DMS114 treated with DMSO at 0.1 percent for 48 hours (cell line): ENCODE measurements at regions not wholly inside any gene's neighbourhood (a gene's known extent, or its start where the extent isn't known, plus 50 kb on each side); places are given as distances from the start of the nearest gene placed in this dataset.

Experiments used
- DNase-seq: peaks from one replicate; lab custom pipeline; 2025; ENCODE audit not compliant: unreplicated experiment; lab: John Stamatoyannopoulos, UW

DNA sequence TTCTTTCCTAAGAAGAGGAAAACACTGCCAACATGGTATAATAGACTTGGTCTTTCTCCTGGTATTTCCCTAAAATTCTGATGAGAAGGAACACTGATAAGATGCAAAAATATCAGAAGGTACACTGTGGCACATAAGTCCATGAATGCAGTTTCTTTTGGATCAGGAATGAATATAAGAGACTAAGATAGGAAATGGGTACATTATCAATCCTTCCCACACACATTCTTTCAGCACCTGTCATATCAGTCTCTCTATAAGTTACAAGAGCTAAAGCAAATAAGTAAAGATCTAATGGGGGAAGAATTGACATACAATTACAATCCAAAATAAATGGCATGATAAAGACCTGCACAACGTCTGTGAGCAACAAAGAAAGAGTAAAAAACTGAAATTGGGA is 1101.0 kb downstream of the ROBO2 start:
- no peak for DNase-seq

DNA sequence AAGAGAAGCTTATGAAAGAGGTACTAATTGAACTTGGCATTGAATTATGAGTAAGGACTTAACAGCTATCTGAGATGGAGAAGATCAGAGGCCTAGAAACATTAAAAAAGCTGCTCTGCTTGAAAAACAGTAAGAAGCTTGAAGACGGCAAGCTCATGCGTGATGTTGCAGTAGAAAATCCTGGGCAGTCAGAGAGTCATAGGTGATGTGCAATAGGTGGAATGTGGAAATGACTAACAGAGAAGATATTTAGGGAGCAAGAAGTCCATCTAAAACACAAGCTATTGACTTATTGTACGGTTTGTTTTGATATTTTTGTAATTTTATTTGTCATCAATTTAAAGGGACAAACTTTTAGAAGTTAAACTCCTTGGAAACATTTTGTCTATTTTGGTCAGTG is 1101.4 kb downstream of the ROBO2 start:
- DNase-seq, result no peak

DNA sequence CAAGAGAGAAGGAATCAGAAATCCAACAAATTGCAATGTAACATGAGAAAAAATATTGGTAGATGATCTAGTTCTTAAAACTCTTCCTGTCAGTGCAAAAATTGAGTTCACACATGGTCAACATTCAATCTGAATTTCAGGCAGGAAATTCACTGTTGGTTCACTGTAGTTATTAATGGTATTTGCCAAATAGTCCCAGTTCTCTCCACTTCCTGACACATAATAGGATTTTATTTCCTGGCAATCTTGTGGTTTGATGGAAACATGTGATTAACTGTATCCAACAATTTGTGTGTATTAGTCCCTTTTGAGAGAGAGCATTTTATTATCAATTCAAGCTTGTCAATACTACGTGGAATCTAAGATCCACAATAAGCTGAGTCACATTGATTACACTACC is 1103.1 kb downstream of the ROBO2 start:
- no peak for DNase-seq

DNA sequence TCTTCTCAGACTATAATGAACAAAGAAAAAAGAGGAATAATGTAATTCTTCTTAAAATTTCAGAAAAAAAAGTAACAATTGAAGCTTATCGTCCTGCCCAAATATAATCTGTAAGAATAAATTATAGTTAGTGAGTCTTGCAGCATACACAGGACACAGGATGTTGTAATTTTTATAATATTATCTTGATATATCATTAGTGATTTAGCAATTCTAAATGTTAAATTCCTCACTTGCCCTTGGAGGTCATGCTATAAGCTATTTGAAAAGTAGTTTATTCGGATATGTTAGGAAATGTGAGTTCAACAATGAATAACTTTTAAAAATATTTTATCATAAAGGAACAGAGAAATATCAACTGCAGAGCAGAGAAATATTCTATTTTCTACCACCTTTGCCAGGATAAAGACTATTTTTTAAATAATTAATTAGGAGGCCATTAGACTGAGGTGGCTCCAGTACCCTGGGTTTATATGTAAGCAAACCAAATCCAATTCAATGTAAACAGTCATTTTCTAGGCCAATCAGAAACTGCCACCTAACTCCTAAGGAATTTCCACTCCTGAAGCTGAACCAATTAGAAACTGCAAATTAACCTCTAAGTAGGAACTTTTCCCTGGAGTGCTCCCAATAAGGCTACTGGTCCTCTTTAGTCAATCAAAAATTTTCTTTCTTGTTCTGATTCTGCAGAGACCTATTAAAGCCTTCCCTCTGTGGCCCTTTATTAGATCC is 1109.3 kb downstream of the ROBO2 start:
- DNase-seq, result no peak

DNA sequence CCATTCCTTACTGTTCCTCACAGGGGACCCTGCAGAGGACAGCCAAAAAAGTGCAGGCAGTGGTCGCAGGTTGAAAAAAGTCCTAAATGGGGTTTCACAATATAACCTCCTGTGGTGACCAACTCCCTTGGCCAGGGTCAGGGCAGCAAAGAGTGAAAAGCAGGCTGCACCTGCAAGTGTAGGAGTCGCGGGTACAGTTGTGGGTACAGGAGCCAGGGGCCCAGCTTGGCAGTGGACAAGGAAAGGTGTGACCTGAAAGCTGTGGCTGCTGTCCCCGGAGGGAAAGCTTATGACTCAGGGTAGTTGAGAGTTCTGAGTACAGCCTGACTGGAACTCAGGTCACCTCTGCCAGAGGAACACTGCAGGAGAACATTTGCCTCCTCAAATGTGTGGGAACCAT is 1114.1 kb downstream of the ROBO2 start:
- no peak for DNase-seq

DNA sequence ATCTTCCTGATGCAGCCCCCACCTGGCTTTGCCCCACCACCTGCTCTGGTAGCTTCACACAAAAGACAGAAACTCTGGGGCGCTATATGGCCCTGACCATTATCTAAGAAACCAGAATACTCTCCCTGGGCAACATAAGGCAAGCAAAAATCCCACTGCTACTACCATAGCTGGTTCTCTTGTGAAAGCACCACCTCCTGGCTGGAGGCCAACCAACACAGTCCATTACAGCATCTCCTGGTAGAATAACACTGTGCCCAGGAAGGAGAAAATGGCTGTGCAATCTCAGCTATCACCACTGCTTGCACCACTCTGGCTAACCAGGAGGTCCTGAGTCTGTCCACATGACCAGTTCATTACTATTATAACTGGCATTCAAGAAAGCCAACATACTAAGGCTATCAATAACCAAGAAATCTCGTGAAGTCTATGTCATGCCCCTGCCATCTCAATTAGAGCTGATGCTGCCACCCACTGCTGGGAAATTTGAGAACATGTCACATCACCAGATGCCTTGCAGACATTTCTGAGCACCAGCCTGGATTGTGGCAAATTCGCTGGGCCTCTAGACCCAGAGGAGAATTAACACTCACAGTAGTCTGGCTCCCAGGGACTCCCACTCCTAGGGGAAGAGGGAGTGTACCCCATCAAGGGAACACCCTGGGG is 1114.8 kb downstream of the ROBO2 start:
- DNase-seq, result no peak

DNA sequence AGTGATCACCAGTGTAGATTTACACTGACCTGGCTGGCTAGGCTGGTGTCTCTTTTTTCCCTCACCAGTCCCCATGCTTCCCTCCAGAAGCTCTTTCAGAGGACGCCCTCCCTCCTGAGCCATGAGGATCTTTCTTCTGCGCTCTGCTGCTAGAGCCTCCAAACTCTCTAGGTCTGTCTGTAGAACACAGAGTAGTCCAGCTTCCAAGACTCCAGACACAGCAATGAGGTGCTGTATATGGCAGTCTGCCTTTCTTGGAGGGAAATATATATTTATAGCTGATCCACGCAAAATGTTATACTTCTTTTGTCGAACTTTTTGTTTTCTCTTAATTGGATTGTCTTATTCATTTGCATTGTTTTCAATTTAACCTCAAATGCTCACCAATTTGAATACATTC is 1121.8 kb downstream of the ROBO2 start:
- peak; percentile 50 for DNase-seq

DNA sequence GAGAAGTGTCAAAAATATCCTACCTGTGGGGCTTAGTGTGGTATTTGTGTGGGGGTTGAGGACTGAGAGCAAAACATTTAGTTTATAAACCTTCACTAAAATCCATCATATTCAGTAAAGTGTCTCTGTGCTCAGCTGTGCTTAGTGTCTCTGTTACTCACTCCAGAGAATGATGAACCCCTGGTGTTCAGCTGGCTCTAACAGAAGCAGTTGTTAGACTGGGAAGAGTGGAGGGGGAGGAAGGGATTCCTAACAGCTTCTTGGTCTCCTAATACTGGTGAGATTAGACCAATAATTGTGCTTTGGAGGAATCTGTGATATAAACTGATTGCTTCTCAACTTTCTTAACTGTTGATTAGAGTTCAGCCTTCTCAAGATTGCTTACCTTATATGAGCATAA is 1123.5 kb downstream of the ROBO2 start:
- DNase-seq, result peak; percentile 63

DNA sequence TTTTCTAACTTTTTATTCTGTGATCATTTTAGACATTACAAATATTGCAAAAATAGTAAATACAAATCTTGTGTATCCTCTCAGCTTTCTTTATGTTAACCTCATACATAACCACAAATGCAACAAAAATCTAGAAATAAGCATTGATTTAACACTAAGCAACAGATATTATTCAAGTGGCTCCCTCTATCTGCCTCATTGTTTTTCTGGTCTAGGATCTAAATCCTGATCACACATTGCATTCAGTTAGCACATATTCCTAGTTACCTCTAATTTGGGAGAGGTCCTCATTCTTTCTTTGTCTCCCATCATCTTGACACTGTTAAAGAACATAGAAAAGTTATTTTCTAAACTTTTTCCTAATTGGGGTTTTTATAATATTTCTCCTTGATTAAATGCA is 1126.0 kb downstream of the ROBO2 start:
- peak; percentile 57 for DNase-seq

DNA sequence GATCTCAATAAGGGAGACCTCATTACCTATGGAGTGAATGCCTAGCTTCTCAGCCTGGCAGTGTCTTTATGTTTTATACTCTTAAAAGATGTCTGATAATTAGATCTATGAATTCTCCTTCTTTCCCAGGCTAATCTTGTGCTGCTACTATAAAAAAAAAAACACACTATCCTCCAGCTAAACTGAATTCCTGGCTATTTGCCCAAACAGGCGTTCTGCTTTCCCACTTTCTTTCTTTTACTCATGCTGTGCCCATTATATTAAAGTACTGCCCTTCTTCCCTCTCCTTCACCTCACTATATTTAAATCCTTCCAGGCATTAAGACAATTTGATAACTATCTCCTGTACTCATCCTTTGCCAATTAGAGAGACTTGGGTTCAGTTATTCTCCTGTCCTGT is 1134.9 kb downstream of the ROBO2 start:
- DNase-seq, result no peak

DNA sequence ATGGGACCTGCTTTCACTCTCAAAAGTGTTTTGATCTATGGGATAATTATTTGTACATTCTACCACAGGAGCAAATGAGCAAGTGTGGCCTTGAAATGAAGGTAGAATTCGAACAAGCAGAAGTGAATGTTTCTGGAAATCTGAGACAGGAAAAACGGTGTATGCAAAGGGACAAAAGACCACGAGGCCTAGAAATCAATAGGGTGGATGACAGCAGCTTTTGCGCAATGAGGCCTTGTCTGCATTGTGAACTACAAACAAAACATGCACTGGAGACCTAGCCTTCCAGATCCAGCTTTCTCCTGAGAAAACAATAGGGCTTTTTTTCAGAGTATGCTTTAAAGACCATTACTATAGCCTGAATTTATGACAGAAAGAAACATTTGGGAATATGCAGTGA is 1137.0 kb downstream of the ROBO2 start:
- DNase-seq, result no peak

DNA sequence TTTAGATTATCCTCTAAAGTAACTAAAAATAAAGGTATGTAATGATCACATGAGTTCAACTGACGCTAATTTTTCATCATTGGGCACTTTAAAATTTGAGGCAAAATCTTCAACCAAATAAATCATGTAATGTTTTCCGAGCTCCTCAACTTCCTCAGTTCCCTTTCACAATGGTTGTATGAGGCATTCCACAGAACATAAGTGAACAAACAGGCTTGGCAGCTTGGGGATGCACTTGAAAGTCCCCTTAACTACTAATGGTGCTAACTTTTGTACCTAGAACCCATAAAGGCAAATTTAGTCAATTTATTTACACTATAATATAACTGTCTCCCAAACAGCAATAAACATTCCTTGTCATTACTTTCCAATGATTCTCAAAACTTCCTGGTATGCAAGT is 1137.9 kb downstream of the ROBO2 start:
- peak; percentile 59 for DNase-seq

DNA sequence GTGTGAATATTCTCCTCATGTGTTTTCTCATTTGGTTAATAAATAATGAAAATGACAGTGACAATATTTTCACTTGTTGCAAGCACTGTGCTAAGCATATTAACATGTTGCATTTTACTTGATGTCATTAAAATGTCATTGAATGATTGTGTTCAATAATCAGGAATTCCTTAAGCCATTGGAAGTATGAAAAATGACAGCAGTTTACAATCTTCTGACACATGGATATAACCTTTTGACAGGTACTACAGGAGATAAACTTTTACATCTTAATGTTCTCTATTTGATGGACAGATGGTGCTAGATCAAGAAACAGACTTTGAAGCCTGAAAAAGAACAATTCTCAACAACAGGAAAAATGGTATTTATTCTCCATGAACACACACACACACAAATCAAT is 1138.3 kb downstream of the ROBO2 start:
- DNase-seq, result no peak

DNA sequence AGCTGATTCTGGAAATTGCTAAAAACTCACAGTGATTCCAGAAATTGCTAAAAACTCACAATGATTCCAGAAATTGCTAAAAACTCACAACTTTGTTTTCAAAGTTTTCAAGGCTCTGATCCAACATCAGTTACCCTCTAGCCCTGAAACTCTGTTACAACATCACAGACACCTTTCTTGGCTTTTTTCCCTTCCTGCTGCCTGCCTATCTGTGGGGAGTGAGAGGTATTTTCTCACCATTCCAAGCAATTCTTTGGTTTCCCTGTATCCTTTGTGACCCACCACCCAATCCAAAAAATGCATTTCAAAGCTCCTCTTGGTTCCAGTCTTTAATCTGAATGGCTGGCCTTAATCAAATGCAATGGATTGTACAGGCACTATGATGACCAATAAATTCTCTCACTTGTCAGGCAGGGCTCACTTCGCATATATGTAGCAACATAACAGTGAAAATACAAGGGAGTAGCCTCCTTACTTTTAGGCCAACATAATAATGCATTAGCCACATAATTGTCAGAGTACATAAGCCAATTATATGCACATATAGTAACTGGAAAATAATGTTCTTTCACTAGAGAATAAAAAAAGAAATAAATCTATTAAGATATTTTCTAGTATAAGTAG is 1139.0 kb downstream of the ROBO2 start:
- DNase-seq, result peak; percentile 75

DNA sequence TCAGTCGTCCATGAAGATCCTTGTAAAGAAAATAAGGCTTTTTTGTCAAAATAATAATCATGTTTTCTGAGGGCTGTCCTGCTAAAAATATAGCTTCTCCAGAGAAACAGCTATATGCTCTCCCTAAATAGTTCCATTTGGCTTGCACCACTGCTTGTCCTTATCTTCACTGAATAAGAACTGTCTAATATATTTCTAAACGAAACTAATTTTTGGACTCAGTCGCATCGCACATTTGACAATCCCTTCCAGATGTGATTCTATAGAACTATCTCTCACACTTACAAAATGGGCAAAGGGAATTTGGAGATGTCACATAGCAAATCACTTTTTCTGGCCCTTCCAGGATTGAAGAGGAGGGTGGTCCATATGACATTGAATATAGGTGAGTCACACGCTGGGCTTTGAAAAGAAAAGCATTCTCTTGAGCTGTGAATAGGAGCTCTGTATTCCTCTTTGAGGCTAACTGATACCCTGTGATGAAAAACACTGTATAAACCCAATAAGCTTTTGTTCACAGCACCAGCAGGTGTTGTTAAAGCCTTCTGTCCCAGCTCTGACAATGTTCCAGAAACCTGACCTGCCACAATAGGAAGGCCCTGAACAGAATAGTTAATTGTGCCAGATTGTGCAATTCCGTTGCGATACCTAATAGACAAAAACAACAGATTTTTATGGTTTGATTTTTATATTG is 1144.2 kb downstream of the ROBO2 start:
- no peak for DNase-seq

DNA sequence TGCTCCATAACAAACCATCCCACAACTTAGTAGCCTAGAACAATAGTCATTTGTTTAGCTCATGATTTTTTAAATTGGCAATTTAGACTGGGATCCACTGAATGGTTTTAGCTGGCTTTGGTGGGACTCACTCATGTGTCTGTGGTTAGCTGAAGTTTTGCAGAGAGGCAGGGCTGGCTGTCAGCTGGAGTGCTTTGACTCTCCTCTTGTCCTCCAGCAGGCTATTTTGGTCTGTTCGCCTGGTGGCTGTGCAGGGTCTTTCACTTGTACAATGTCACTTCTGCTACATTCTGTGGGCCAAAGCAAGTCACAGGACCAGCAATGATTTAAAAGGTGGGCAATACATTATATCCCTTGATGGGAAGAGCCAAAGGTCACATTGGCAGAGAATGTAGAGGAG is 1146.5 kb downstream of the ROBO2 start:
- no peak for DNase-seq

DNA sequence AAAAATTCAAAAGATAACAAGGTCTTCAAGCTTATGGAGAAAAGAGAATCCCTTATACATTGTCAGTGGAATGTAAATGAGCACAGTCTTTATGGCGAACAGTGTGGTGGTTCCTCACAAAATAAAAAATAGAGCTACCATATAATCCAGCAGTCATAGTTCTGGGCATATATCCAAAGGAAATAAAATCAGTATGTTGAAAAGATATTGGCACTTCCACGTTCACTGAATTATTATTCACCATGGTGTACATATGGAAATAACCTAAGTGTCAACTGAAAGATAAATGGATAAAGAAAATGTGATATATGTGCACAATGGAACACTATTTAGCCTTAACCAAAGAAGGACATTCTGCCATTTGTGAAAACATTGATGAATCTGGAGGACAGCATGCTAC is 1161.2 kb downstream of the ROBO2 start:
- no peak for DNase-seq

DNA sequence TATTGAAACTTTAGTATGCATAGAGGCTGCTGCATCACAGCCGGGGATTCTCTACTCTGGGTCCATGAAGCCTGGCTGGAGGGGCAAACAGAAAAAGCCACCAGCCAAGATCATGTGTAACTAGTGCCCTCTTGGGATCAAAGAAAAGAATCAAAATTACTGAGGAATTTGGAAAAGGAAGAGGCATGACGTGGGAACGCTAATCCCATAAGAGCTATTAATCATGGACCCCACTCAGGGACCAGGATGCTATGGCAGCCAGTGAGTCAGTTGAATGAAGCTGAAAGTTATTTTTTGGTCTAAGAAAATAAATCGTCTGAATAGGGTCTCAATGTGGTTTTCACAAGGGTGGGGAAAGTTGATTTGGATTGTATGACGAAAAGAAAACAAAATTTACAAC is 1165.1 kb downstream of the ROBO2 start:
- peak; percentile 91 for DNase-seq

DNA sequence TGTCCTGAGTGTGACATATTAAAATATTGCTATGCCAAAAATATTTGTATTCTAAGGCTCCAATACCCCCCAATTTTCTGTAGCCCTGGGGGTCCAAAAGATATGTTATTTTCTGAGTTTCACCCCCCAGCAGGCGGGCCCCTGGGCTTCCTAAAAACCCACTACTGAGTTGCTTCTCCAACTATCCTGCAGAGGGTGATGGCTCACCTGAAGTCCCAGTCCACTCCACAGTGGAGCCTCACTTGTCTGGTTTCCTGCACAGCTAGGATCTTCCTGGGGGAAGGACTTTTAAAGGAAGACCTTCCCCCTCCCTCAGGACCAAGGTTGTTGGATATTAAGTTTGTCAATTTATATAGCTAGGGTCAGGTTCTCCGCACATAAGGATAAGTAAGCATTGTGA is 1181.4 kb downstream of the ROBO2 start:
- no peak for DNase-seq

DNA sequence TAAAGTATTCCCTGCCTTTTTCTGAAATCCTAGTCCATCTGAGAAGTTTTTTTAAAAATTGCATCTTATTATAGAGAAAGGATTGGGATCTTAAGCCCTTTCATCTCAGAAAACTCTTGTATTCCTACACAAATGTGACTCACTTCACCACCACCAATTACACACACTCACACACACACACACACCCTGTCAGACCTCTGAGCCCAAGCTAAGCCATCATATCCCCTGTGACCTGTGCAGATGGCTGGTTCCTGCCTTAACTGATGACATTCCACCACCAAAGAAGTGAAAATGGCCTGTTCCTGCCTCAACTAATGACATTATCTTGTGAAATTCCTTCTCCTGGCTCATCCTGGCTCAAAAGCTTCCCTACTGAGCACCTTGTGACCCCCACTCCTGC is 1181.9 kb downstream of the ROBO2 start:
- no peak for DNase-seq

DNA sequence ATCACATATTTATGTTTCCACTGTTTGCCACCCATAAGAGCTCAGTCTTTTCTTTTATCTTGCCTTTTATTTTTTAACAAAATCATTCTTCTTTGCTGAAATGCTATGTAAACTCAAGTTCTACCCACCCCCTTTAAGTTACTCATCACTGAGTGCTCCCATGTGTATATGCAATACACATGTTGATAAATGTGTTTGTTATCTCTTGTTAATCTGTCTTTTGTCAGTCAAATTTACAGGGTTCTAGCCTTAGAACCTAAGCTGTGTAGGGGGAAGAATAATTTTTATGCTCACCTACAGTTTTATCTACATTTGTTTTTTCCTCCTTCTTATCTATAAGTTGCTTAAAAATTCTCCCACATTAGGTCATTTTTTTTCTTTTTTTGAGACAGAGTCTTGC is 1195.9 kb downstream of the ROBO2 start:
- DNase-seq, result no peak

DNA sequence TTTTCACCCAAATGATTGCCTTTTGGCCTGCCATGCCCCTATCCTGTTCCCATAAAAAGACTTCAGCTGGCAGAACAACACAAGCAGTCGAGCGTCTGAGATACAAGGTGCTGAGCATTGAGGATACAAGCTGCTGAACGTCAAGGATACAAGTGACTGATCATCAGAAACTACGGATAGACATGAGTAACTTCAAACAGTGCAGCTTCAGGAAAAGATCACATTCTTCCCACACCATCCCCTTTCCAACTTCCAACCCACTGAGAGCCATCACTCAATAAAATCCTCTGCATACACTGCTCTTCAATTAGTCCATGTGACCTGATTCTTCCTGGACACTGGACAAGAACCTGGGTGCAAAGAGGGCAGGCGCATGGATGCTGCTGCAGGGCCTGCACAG is 1198.9 kb downstream of the ROBO2 start:
- DNase-seq, result no peak
